HEK293 (cell line): ENCODE measurements at regions not wholly inside any gene's neighbourhood (a gene's known extent, or its start where the extent isn't known, plus 50 kb on each side); places are given as distances from the start of the nearest gene placed in this dataset.

Experiments used
- CTCF ChIA-PET: fragments of 350-600 bp; formaldehyde crosslinking; extraction: SDS; loops from one replicate; lab custom pipeline; 2021; ENCODE audit warnings: antibody characterized with exemption; lab: Yijun Ruan, JAX
- POLR2A ChIA-PET: fragments of 300-600 bp; formaldehyde crosslinking; extraction: SDS; loops from one replicate; lab custom pipeline; 2020; ENCODE audit warnings: antibody characterized with exemption, inconsistent platforms; lab: Yijun Ruan, JAX
- H3K27ac ChIP-seq: fragments of 200-500 bp; sonication (Bioruptor generic); 2 replicates; pipeline ENCODE4 v1.5.1; 2014; ENCODE audit warnings: low read depth, low read length, control low read depth, inconsistent platforms; ENCODE audit errors: extremely low read depth
- H3K36me3 ChIP-seq, 2 experiments: fragments of 200-500 bp in 1 of 2; sonication (Bioruptor generic) in 1 of 2; 1 replicate in 1 of 2; 2 replicates in 1 of 2; pipeline ENCODE4 v1.5.1; 2014 to 2017; ENCODE audit warnings: inconsistent platforms in 2 of 2, low read length in 2 of 2; ENCODE audit not compliant: control insufficient read depth in 2 of 2, insufficient read depth in 1 of 2
- H3K4me1 ChIP-seq: fragments of 200-500 bp; sonication (Bioruptor generic); 2 replicates; pipeline ENCODE4 v1.5.1; 2014; ENCODE audit warnings: mild to moderate bottlenecking, low read length, inconsistent platforms; ENCODE audit not compliant: control insufficient read depth, insufficient read depth
- H3K4me3 ChIP-seq: 2 replicates; pipeline ENCODE4 v1.5.1; 2011; ENCODE audit warnings: low read depth, mild to moderate bottlenecking, control low read depth, low read length, moderate library complexity
- H3K9me3 ChIP-seq: fragments of 200-500 bp; sonication (Bioruptor generic); 2 replicates; pipeline ENCODE4 v1.5.1; 2014; ENCODE audit warnings: low read depth, low read length, inconsistent platforms; ENCODE audit not compliant: control insufficient read depth, insufficient read depth
- AEBP2 ChIP-seq: fragments of 450-650 bp; formaldehyde crosslinking; IDR thresholded peaks from 2 replicates; pipeline ENCODE4 v1.5.1; 2016; ENCODE audit warnings: missing biosample characterization, missing genetic modification characterization, borderline replicate concordance
- BCL11B ChIP-seq: fragments of 450-650 bp; formaldehyde crosslinking; IDR thresholded peaks from 2 replicates; pipeline ENCODE4 v1.5.1; 2016; ENCODE audit warnings: low read depth, missing biosample characterization, missing genetic modification characterization
- GLI4 ChIP-seq: fragments of 450-650 bp; formaldehyde crosslinking; IDR thresholded peaks from 2 replicates; pipeline ENCODE4 v1.5.1; 2016; ENCODE audit warnings: missing biosample characterization, missing genetic modification characterization
- KLF16 ChIP-seq: fragments of 450-650 bp; formaldehyde crosslinking; IDR thresholded peaks from 2 replicates; pipeline ENCODE4 v1.5.1; 2017; ENCODE audit warnings: missing biosample characterization, missing genetic modification characterization
- KLF7 ChIP-seq: fragments of 450-650 bp; formaldehyde crosslinking; IDR thresholded peaks from 2 replicates; pipeline ENCODE4 v1.5.1; 2016; ENCODE audit warnings: missing biosample characterization, missing genetic modification characterization, borderline replicate concordance
- PRDM2 ChIP-seq: fragments of 450-650 bp; formaldehyde crosslinking; IDR thresholded peaks from 2 replicates; pipeline ENCODE4 v1.5.1; 2016; ENCODE audit warnings: missing biosample characterization, missing genetic modification characterization, borderline replicate concordance
- SP3 ChIP-seq: fragments of 450-650 bp; formaldehyde crosslinking; IDR thresholded peaks from 2 replicates; pipeline ENCODE4 v1.5.1; 2016; ENCODE audit warnings: missing biosample characterization, missing genetic modification characterization
- YY2 ChIP-seq: fragments of 450-650 bp; formaldehyde crosslinking; IDR thresholded peaks from 2 replicates; pipeline ENCODE4 v1.5.1; 2016; ENCODE audit warnings: missing biosample characterization, missing genetic modification characterization
- ZBTB17 ChIP-seq: fragments of 450-650 bp; formaldehyde crosslinking; IDR thresholded peaks from 2 replicates; pipeline ENCODE4 v1.5.1; 2016; ENCODE audit warnings: missing biosample characterization, missing genetic modification characterization
- ZBTB8A ChIP-seq: fragments of 450-650 bp; formaldehyde crosslinking; IDR thresholded peaks from 2 replicates; pipeline ENCODE4 v1.5.1; 2016; ENCODE audit warnings: missing biosample characterization, missing genetic modification characterization
- ZNF175 ChIP-seq: fragments of 450-650 bp; formaldehyde crosslinking; IDR thresholded peaks from 2 replicates; pipeline ENCODE4 v1.5.1; 2016; ENCODE audit warnings: missing biosample characterization, missing genetic modification characterization
- ZNF211 ChIP-seq: fragments of 450-650 bp; formaldehyde crosslinking; IDR thresholded peaks from 2 replicates; pipeline ENCODE4 v1.5.1; 2016; ENCODE audit warnings: low read depth, missing biosample characterization, missing genetic modification characterization
- ZNF214 ChIP-seq: fragments of 450-650 bp; formaldehyde crosslinking; IDR thresholded peaks from 2 replicates; pipeline ENCODE4 v1.5.1; 2017; ENCODE audit warnings: missing biosample characterization, mild to moderate bottlenecking, missing genetic modification characterization, borderline replicate concordance
- ZNF223 ChIP-seq: fragments of 450-650 bp; formaldehyde crosslinking; IDR thresholded peaks from 2 replicates; pipeline ENCODE4 v1.5.1; 2016; ENCODE audit warnings: missing biosample characterization, missing genetic modification characterization
- ZNF280C ChIP-seq: fragments of 450-650 bp; formaldehyde crosslinking; IDR thresholded peaks from 2 replicates; pipeline ENCODE4 v1.5.1; 2016; ENCODE audit warnings: missing biosample characterization, missing genetic modification characterization
- ZNF416 ChIP-seq: fragments of 450-650 bp; formaldehyde crosslinking; IDR thresholded peaks from 2 replicates; pipeline ENCODE4 v1.5.1; 2016; ENCODE audit warnings: missing biosample characterization, missing genetic modification characterization
- ZNF529 ChIP-seq: fragments of 450-650 bp; formaldehyde crosslinking; IDR thresholded peaks from 2 replicates; pipeline ENCODE4 v1.5.1; 2017; ENCODE audit warnings: missing genetic modification characterization, missing biosample characterization; ENCODE audit not compliant: insufficient replicate concordance
- ZNF621 ChIP-seq: fragments of 450-650 bp; formaldehyde crosslinking; IDR thresholded peaks from 2 replicates; pipeline ENCODE4 v1.5.1; 2017; ENCODE audit warnings: missing biosample characterization, missing genetic modification characterization
- TF ChIP-seq, protein P1 (sequence below): fragments of 450-650 bp; formaldehyde crosslinking; IDR thresholded peaks from 2 replicates; pipeline ENCODE4; 2016; ENCODE audit warnings: missing biosample characterization, missing genetic modification characterization
- TF ChIP-seq, protein P2 (sequence below): fragments of 450-650 bp; formaldehyde crosslinking; conservative IDR thresholded peaks from 2 replicates; pipeline ENCODE4 v1.5.1; 2016; ENCODE audit warnings: low read depth, missing biosample characterization, missing genetic modification characterization

GRCh38 chr5:92911851-92912250 lies 669.2 kb downstream of the NR2F1-AS1 start:
- TF ChIP-seq ZBTB8A (tag by site-specific recombination) (no peak), BCL11B (tag by site-specific recombination) (no peak), YY2 (tag by site-specific recombination) (no peak), PRDM2 (tag by site-specific recombination) (no peak), ZNF223 (tag by site-specific recombination) (no peak), ZBTB17 (tag by site-specific recombination) (no peak), ZNF529 (tag by site-specific recombination) (no peak), KLF7 (tag by site-specific recombination) (no peak), SP3 (tag by site-specific recombination) (no peak), ZNF214 (no peak), ZNF416 (tag by site-specific recombination) (no peak), ZNF211 (tag by site-specific recombination) (no peak), GLI4 (no peak), ZNF175 (no peak), AEBP2 (tag by site-specific recombination) (no peak)
- TF ChIP-seq, protein P1, sequence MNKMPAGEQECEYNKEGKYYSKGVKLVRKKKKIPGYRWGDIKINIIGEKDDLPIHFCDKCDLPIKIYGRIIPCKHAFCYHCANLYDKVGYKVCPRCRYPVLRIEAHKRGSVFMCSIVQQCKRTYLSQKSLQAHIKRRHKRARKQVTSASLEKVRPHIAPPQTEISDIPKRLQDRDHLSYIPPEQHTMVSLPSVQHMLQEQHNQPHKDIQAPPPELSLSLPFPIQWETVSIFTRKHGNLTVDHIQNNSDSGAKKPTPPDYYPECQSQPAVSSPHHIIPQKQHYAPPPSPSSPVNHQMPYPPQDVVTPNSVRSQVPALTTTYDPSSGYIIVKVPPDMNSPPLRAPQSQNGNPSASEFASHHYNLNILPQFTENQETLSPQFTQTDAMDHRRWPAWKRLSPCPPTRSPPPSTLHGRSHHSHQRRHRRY (tag by site-specific recombination) = no peak
- H3K4me1 ChIP-seq = no peaks in the 10 kb centered on the region
- H3K27ac ChIP-seq = no peak overlapping the region

GRCh38 chr5:92911293-92911692 lies 669.7 kb downstream of the NR2F1-AS1 start:
- Histone ChIP-seq H3K4me3 (no peak overlapping the region), H3K9me3 (no peaks in the 10 kb centered on the region), H3K27ac (no peak overlapping the region), H3K4me1 (no peaks in the 10 kb centered on the region), H3K36me3 (no peaks in the 10 kb centered on the region)
- POLR2A ChIA-PET = no interaction called here
- CTCF ChIA-PET = interaction anchor here (0.5 to 1.1 kb wide), 3 partner anchors 43 to 146 kb away, joined by 3 to 5 read pairs (median 3); no protein-coding TSS in a partner anchor
- TF ChIP-seq ZNF280C (tag by site-specific recombination) = no peak
- TF ChIP-seq ZNF621 (tag by site-specific recombination) = no peak
- TF ChIP-seq KLF16 (tag by site-specific recombination) = no peak
- TF ChIP-seq, protein P2, sequence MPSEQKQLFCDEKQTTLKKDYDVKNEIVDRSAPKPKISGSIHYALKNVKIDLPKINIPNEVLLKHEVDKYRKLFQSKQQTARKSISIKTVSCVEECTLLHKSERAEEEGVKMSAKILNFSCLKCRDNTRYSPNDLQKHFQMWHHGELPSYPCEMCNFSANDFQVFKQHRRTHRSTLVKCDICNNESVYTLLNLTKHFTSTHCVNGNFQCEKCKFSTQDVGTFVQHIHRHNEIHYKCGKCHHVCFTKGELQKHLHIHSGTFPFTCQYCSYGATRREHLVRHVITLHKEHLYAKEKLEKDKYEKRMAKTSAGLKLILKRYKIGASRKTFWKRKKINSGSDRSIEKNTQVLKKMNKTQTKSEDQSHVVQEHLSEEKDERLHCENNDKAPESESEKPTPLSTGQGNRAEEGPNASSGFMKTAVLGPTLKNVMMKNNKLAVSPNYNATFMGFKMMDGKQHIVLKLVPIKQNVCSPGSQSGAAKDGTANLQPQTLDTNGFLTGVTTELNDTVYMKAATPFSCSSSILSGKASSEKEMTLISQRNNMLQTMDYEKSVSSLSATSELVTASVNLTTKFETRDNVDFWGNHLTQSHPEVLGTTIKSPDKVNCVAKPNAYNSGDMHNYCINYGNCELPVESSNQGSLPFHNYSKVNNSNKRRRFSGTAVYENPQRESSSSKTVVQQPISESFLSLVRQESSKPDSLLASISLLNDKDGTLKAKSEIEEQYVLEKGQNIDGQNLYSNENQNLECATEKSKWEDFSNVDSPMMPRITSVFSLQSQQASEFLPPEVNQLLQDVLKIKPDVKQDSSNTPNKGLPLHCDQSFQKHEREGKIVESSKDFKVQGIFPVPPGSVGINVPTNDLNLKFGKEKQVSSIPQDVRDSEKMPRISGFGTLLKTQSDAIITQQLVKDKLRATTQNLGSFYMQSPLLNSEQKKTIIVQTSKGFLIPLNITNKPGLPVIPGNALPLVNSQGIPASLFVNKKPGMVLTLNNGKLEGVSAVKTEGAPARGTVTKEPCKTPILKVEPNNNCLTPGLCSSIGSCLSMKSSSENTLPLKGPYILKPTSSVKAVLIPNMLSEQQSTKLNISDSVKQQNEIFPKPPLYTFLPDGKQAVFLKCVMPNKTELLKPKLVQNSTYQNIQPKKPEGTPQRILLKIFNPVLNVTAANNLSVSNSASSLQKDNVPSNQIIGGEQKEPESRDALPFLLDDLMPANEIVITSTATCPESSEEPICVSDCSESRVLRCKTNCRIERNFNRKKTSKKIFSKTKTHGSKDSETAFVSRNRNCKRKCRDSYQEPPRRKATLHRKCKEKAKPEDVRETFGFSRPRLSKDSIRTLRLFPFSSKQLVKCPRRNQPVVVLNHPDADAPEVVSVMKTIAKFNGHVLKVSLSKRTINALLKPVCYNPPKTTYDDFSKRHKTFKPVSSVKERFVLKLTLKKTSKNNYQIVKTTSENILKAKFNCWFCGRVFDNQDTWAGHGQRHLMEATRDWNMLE = no peak
- no peak for TF ChIP-seq ZNF223 (tag by site-specific recombination)

More at GRCh38 chr5:92911851-92912250, 669.2 kb downstream of the NR2F1-AS1 start:
- POLR2A ChIA-PET = no interaction called here
- CTCF ChIA-PET = interaction anchor here (0.5 to 0.6 kb wide), 4 partner anchors 68 to 889 kb away, joined by 3 to 5 read pairs (median 3); no protein-coding TSS in a partner anchor
- Histone ChIP-seq H3K9me3 (no peaks in the 10 kb centered on the region), H3K4me3 (no peak overlapping the region), H3K36me3 (no peaks in the 10 kb centered on the region)
